Retinal pigment epithelial cell (primary cell): ENCODE measurements at regions not wholly inside any gene's neighbourhood (a gene's known extent, or its start where the extent isn't known, plus 50 kb on each side); places are given as distances from the start of the nearest gene placed in this dataset.

Experiments used
- DNase-seq: peaks from one replicate; pipeline ENCODE4 v3.0.0-alpha.2; 2010; ENCODE audit warnings: low read depth
- H3K4me3 ChIP-seq: 2 replicates; pipeline ENCODE4 v1.5.1; 2011; ENCODE audit warnings: mild to moderate bottlenecking, low read length, control low read depth, moderate library complexity
- TF ChIP-seq, protein P1 (sequence below): conservative IDR thresholded peaks from 2 replicates; pipeline ENCODE4 v1.5.1; 2011; ENCODE audit warnings: low read depth, low read length, control low read depth, inconsistent platforms

DNA sequence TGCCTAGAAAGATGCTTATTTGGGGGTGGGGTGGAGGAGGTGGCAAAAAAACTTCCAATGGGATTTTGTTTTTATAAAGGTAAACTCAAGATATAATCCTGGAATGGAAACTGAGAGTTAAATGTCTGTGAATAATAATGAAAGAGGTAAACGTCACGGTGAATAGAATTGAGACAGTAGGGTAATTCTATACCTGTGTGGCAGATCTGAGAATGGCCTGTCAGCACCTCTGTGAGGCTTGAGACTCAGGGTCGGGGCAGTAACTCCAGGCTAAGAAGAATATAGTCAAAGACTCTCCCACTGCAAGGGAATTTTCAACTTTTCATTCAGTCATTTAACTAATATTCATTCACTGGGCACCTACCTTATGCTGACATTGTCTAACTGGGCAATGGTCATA, 581.2 kb upstream of the ZNF608 start:
- DNase-seq = no peak
- H3K4me3 ChIP-seq = no peak overlapping the region
- TF ChIP-seq, protein P1, sequence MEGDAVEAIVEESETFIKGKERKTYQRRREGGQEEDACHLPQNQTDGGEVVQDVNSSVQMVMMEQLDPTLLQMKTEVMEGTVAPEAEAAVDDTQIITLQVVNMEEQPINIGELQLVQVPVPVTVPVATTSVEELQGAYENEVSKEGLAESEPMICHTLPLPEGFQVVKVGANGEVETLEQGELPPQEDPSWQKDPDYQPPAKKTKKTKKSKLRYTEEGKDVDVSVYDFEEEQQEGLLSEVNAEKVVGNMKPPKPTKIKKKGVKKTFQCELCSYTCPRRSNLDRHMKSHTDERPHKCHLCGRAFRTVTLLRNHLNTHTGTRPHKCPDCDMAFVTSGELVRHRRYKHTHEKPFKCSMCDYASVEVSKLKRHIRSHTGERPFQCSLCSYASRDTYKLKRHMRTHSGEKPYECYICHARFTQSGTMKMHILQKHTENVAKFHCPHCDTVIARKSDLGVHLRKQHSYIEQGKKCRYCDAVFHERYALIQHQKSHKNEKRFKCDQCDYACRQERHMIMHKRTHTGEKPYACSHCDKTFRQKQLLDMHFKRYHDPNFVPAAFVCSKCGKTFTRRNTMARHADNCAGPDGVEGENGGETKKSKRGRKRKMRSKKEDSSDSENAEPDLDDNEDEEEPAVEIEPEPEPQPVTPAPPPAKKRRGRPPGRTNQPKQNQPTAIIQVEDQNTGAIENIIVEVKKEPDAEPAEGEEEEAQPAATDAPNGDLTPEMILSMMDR = no peak

GRCh38 chr5:125331987-125332598, 585.7 kb upstream of the ZNF608 start:
- TF ChIP-seq, protein P1 = no peak
- H3K4me3 ChIP-seq = no peak overlapping the region
- no peak for DNase-seq

GRCh38 chr5:125333416-125333815, 587.0 kb upstream of the ZNF608 start:
- DNase-seq = no peak
- no peak overlapping the region for H3K4me3 ChIP-seq
- TF ChIP-seq, protein P1 = no peak

DNA sequence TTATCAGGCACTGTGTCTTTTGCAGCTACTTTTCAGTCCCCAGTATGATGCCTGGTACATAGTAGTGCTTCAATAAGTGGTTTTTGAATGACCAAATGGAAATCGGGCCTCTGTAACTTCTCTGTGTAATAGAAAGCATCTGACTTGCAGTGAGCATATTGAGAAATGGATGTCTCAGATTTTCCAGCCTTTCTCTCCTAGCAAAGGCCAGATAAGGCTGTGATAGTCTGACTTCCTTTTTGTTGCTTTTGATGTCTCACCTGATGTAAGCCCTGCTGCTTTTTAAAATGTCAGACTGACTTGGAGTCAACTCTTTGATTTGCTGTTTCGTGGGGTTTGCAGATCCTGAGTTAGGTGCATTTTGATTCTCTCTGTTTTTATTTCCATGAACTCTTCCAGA, 590.0 kb upstream of the ZNF608 start:
- H3K4me3 ChIP-seq = no peak overlapping the region
- no peak for DNase-seq
- TF ChIP-seq, protein P1 = no peak

- no peak for DNase-seq
- TF ChIP-seq, protein P1 = no peak
- H3K4me3 ChIP-seq = no peak overlapping the region
Measured at GRCh38 chr5:125337294-125337693, 590.9 kb upstream of the ZNF608 start.

GRCh38 chr5:125338440-125339174, 592.2 kb upstream of the ZNF608 start:
- H3K4me3 ChIP-seq = no peak overlapping the region
- DNase-seq = no peak
- TF ChIP-seq, protein P1 = no peak

DNA sequence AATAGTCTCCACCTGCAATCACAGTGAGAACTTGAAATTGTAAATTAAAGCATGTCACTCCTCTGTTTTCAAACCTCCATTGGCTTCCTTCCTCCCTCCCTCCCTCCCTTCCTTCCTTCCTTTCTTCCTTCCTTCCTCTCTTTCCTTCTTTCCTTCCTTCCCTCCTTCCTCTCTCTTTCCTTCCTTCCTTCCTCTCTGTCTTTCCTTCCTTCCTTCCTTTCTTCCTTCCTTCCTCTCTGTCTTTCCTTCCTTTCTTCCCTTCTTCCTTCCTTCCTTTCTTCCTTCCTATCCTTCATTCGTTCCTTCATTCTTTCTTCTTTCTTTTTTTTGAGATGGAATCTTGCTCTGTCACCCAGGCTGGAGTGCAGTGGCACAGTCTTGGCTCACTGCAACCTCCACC, 595.0 kb upstream of the ZNF608 start:
- TF ChIP-seq, protein P1 = no peak
- no peak overlapping the region for H3K4me3 ChIP-seq

More for the DNA sequence above, 595.0 kb upstream of the ZNF608 start:
- no peak for DNase-seq
